WTC11 (cell line): ENCODE measurements at regions not wholly inside any gene's neighbourhood (a gene's known extent, or its start where the extent isn't known, plus 50 kb on each side); places are given as distances from the start of the nearest gene placed in this dataset.

ENCODE experiments used
- ATAC-seq: fragments of 200-7000 bp; cut with Tn5 transposase; 2 replicates; pipeline ENCODE4 v1.10.0; 2021; ENCODE audit warnings: mild to moderate bottlenecking, moderate library complexity
- CTCF ChIA-PET: fragments of 300-600 bp; sonication (Branson Sonifier 250); formaldehyde crosslinking; loops from one replicate; lab custom pipeline; 2021; ENCODE audit warnings: antibody characterized with exemption; lab: Charles Lee
- POLR2A ChIA-PET: fragments of 350-600 bp; sonication (Branson Sonifier 250); formaldehyde crosslinking; loops from one replicate; lab custom pipeline; 2021; ENCODE audit warnings: antibody characterized with exemption; lab: Charles Lee
- DNase-seq: peaks from one replicate; pipeline ENCODE4 v3.0.0; 2021; ENCODE audit warnings: low spot score
- H3K27ac Mint-ChIP-seq: 2 replicates; pipeline ENCODE4 v1.8.0; 2021; ENCODE audit warnings: mixed read lengths
- H3K27me3 Mint-ChIP-seq: 2 replicates; pipeline ENCODE4 v1.8.0; 2021; ENCODE audit warnings: low read depth, mild to moderate bottlenecking, moderate library complexity, mixed read lengths
- H3K36me3 Mint-ChIP-seq: 2 replicates; pipeline ENCODE4 v1.8.0; 2021; ENCODE audit warnings: mixed read lengths
- H3K4me1 Mint-ChIP-seq: 2 replicates; pipeline ENCODE4 v1.8.0; 2022; ENCODE audit warnings: mixed read lengths
- H3K4me3 Mint-ChIP-seq: 2 replicates; pipeline ENCODE4 v1.8.0; 2021; ENCODE audit warnings: mild to moderate bottlenecking, moderate library complexity, mixed read lengths
- H3K9me3 Mint-ChIP-seq: 2 replicates; pipeline ENCODE4 v1.8.0; 2021; ENCODE audit warnings: mixed read lengths
- ATF2 ChIP-seq: sonication (generic); formaldehyde crosslinking; IDR thresholded peaks from 2 replicates; pipeline ENCODE4 v1.8.1; 2022; ENCODE audit warnings: low read depth, missing genetic modification reagents, borderline replicate concordance
- CBFB ChIP-seq: sonication (generic); formaldehyde crosslinking; IDR thresholded peaks from 2 replicates; pipeline ENCODE4 v1.8.1; 2022; ENCODE audit warnings: mild to moderate bottlenecking, low read depth, missing genetic modification reagents
- EMX1 ChIP-seq: fragments of 250-450 bp; sonication (Bioruptor Pico); IDR thresholded peaks from 2 replicates; pipeline ENCODE4 v1.8.0; 2021; ENCODE audit warnings: mild to moderate bottlenecking
- ESRRA ChIP-seq: sonication (generic); formaldehyde crosslinking; IDR thresholded peaks from 2 replicates; pipeline ENCODE4 v1.8.1; 2022; ENCODE audit warnings: mild to moderate bottlenecking, missing genetic modification reagents, borderline replicate concordance
- ETV6 ChIP-seq: sonication (generic); formaldehyde crosslinking; IDR thresholded peaks from 2 replicates; pipeline ENCODE4 v1.8.1; 2022; ENCODE audit warnings: mild to moderate bottlenecking, missing genetic modification reagents
- FOXP4 ChIP-seq: sonication (generic); formaldehyde crosslinking; IDR thresholded peaks from 2 replicates; pipeline ENCODE4 v1.8.0; 2022; ENCODE audit warnings: mild to moderate bottlenecking, missing genetic modification reagents
- GABPB1 ChIP-seq: sonication (generic); formaldehyde crosslinking; IDR thresholded peaks from 2 replicates; pipeline ENCODE4 v1.8.1; 2023; ENCODE audit warnings: mild to moderate bottlenecking, missing genetic modification reagents
- IRF1 ChIP-seq: sonication (generic); formaldehyde crosslinking; IDR thresholded peaks from 2 replicates; pipeline ENCODE4 v1.8.0; 2023; ENCODE audit warnings: missing genetic modification reagents
- MYBL2 ChIP-seq: sonication (generic); formaldehyde crosslinking; IDR thresholded peaks from 2 replicates; pipeline ENCODE4 v1.8.1; 2023; ENCODE audit warnings: mild to moderate bottlenecking, moderate library complexity, missing genetic modification reagents
- NFYB ChIP-seq: sonication (generic); formaldehyde crosslinking; conservative IDR thresholded peaks from 2 replicates; pipeline ENCODE4 v1.8.0; 2022; ENCODE audit warnings: low read depth, missing genetic modification reagents
- NR2C2 ChIP-seq: sonication (generic); formaldehyde crosslinking; IDR thresholded peaks from 2 replicates; pipeline ENCODE4 v1.8.0; 2022; ENCODE audit warnings: mild to moderate bottlenecking, missing genetic modification reagents
- NR3C1 ChIP-seq: sonication (generic); formaldehyde crosslinking; conservative IDR thresholded peaks from 2 replicates; pipeline ENCODE4 v1.8.1; 2023; ENCODE audit warnings: low read depth, mild to moderate bottlenecking, missing genetic modification reagents
- SMAD3 ChIP-seq: sonication (generic); formaldehyde crosslinking; IDR thresholded peaks from 2 replicates; pipeline ENCODE4 v1.8.0; 2022; ENCODE audit warnings: missing genetic modification reagents, mild to moderate bottlenecking, borderline replicate concordance
- SP1 ChIP-seq: sonication (generic); formaldehyde crosslinking; conservative IDR thresholded peaks from 2 replicates; pipeline ENCODE4 v1.8.1; 2022; ENCODE audit warnings: missing genetic modification reagents
- TF ChIP-seq, protein P1 (sequence below): sonication (generic); formaldehyde crosslinking; IDR thresholded peaks from 2 replicates; pipeline ENCODE4 v1.8.1; 2022; ENCODE audit warnings: missing genetic modification reagents, borderline replicate concordance
- TF ChIP-seq, protein P2 (sequence below): sonication (generic); formaldehyde crosslinking; IDR thresholded peaks from 2 replicates; pipeline ENCODE4 v1.8.1; 2023; ENCODE audit warnings: mild to moderate bottlenecking, missing genetic modification reagents, moderate library complexity
- TF ChIP-seq, protein P3 (sequence below): fragments of 250-450 bp; sonication (Bioruptor Pico); IDR thresholded peaks from 2 replicates; pipeline ENCODE4 v1.9.0; 2021; ENCODE audit warnings: mild to moderate bottlenecking, borderline replicate concordance
- TF ChIP-seq, protein P4 (sequence below): fragments of 250-450 bp; sonication (Bioruptor Pico); IDR thresholded peaks from 2 replicates; pipeline ENCODE4 v1.8.0; 2021; ENCODE audit warnings: mild to moderate bottlenecking

DNA sequence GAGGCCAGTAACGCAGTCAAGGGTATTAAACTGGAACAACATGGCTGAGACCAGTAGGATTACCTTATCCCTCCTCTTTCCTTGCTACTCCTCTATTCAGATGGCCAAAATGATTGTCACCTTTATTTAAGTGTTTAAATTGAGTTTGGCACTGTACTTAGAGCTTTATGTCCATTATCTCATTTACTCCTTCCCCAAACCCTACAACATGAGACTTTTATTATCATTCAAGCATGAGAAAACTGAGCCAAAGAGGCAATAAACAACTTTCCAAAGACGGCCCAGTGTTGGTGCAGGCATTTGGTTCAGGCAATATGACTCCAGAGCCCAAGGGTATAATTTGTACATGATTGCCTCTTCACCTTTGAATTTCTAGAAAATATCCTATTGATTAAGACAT lies 370.9 kb upstream of the KITLG start (continued):
- TF ChIP-seq SMAD3 (CRISPR knock-in tag) (no peak), GABPB1 (no peak), NFYB (CRISPR knock-in tag) (no peak), EMX1 (CRISPR knock-in tag) (no peak)

GRCh38 chr12:88947486-88948043 lies 367.3 kb upstream of the KITLG start:
- Mint-ChIP-seq H3K27me3 (peaks cover 33% of the 10 kb centered on the region), H3K4me1 (peaks cover 40% of the 10 kb centered on the region), H3K9me3 (peaks cover 9% of the 10 kb centered on the region), H3K36me3 (peaks cover 8% of the 10 kb centered on the region), H3K27ac (no peak overlapping the region), H3K4me3 (no peak overlapping the region)
- DNase-seq: no peak
- POLR2A ChIA-PET: no interaction called here
- ATAC-seq: no peak
- TF ChIP-seq IRF1 (CRISPR knock-in tag) (no peak), MYBL2 (CRISPR knock-in tag) (no peak), FOXP4 (no peak), CBFB (CRISPR knock-in tag) (no peak), ATF2 (CRISPR knock-in tag) (no peak), NR3C1 (CRISPR knock-in tag) (no peak), ESRRA (CRISPR knock-in tag) (no peak), SP1 (CRISPR knock-in tag) (no peak), ETV6 (CRISPR knock-in tag) (no peak), NR2C2 (CRISPR knock-in tag) (no peak)
- TF ChIP-seq, protein P1, sequence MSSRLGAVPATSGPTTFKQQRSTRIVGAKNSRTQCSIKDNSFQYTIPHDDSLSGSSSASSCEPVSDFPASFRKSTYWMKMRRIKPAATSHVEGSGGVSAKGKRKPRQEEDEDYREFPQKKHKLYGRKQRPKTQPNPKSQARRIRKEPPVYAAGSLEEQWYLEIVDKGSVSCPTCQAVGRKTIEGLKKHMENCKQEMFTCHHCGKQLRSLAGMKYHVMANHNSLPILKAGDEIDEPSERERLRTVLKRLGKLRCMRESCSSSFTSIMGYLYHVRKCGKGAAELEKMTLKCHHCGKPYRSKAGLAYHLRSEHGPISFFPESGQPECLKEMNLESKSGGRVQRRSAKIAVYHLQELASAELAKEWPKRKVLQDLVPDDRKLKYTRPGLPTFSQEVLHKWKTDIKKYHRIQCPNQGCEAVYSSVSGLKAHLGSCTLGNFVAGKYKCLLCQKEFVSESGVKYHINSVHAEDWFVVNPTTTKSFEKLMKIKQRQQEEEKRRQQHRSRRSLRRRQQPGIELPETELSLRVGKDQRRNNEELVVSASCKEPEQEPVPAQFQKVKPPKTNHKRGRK (CRISPR knock-in tag): no peak
- TF ChIP-seq, protein P2, sequence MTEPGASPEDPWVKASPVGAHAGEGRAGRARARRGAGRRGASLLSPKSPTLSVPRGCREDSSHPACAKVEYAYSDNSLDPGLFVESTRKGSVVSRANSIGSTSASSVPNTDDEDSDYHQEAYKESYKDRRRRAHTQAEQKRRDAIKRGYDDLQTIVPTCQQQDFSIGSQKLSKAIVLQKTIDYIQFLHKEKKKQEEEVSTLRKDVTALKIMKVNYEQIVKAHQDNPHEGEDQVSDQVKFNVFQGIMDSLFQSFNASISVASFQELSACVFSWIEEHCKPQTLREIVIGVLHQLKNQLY (CRISPR knock-in tag): no peak
- TF ChIP-seq, protein P3, sequence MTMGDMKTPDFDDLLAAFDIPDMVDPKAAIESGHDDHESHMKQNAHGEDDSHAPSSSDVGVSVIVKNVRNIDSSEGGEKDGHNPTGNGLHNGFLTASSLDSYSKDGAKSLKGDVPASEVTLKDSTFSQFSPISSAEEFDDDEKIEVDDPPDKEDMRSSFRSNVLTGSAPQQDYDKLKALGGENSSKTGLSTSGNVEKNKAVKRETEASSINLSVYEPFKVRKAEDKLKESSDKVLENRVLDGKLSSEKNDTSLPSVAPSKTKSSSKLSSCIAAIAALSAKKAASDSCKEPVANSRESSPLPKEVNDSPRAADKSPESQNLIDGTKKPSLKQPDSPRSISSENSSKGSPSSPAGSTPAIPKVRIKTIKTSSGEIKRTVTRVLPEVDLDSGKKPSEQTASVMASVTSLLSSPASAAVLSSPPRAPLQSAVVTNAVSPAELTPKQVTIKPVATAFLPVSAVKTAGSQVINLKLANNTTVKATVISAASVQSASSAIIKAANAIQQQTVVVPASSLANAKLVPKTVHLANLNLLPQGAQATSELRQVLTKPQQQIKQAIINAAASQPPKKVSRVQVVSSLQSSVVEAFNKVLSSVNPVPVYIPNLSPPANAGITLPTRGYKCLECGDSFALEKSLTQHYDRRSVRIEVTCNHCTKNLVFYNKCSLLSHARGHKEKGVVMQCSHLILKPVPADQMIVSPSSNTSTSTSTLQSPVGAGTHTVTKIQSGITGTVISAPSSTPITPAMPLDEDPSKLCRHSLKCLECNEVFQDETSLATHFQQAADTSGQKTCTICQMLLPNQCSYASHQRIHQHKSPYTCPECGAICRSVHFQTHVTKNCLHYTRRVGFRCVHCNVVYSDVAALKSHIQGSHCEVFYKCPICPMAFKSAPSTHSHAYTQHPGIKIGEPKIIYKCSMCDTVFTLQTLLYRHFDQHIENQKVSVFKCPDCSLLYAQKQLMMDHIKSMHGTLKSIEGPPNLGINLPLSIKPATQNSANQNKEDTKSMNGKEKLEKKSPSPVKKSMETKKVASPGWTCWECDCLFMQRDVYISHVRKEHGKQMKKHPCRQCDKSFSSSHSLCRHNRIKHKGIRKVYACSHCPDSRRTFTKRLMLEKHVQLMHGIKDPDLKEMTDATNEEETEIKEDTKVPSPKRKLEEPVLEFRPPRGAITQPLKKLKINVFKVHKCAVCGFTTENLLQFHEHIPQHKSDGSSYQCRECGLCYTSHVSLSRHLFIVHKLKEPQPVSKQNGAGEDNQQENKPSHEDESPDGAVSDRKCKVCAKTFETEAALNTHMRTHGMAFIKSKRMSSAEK (CRISPR knock-in tag): no peak
- TF ChIP-seq, protein P4, sequence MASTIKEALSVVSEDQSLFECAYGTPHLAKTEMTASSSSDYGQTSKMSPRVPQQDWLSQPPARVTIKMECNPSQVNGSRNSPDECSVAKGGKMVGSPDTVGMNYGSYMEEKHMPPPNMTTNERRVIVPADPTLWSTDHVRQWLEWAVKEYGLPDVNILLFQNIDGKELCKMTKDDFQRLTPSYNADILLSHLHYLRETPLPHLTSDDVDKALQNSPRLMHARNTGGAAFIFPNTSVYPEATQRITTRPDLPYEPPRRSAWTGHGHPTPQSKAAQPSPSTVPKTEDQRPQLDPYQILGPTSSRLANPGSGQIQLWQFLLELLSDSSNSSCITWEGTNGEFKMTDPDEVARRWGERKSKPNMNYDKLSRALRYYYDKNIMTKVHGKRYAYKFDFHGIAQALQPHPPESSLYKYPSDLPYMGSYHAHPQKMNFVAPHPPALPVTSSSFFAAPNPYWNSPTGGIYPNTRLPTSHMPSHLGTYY: no peak
- CTCF ChIA-PET: no interaction called here
